Activated naive CD8-positive, alpha-beta T cell treated with anti-CD3 and anti-CD28 coated beads, Interleukin-2, amount 10 ng/mL, durations not matched to agents 7 days and 5 days (primary cell): ENCODE measurements at regions not wholly inside any gene's neighbourhood (a gene's known extent, or its start where the extent isn't known, plus 50 kb on each side); places are given as distances from the start of the nearest gene placed in this dataset.

Source experiments
- ATAC-seq: fragments of 150-1000 bp; cut with Tn5 transposase; one replicate; pipeline ENCODE4 v1.10.0; 2021; ENCODE audit warnings: low read depth, moderate library complexity
- POLR2A ChIA-PET: fragments of 350-600 bp; sonication (Branson Sonifier 250); formaldehyde crosslinking; loops from one replicate; lab custom pipeline; 2021; ENCODE audit warnings: antibody characterized with exemption; lab: Charles Lee
- DNase-seq: peaks from one replicate; pipeline ENCODE4 v3.0.0; 2021
- H3K27ac Mint-ChIP-seq: one replicate; pipeline ENCODE4 v1.8.0; 2022; ENCODE audit warnings: mild to moderate bottlenecking, mixed read lengths
- H3K27me3 Mint-ChIP-seq: one replicate; pipeline ENCODE4 v1.8.0; 2022; ENCODE audit warnings: mild to moderate bottlenecking, moderate library complexity, mixed read lengths
- H3K36me3 Mint-ChIP-seq: one replicate; pipeline ENCODE4 v1.8.0; 2021; ENCODE audit warnings: mild to moderate bottlenecking, mixed read lengths
- H3K4me1 Mint-ChIP-seq: one replicate; pipeline ENCODE4 v1.8.0; 2021; ENCODE audit warnings: mixed read lengths
- H3K4me3 Mint-ChIP-seq: one replicate; pipeline ENCODE4 v1.8.0; 2022; ENCODE audit warnings: mild to moderate bottlenecking, moderate library complexity, mixed read lengths
- H3K9me3 Mint-ChIP-seq: one replicate; pipeline ENCODE4 v1.8.0; 2021; ENCODE audit warnings: mixed read lengths

- POLR2A ChIA-PET: no interaction called here
- Mint-ChIP-seq H3K4me1 (no peaks in the 10 kb centered on the region), H3K36me3 (no peaks in the 10 kb centered on the region), H3K4me3 (no peak overlapping the region), H3K27ac (no peak overlapping the region), H3K27me3 (no peaks in the 10 kb centered on the region), H3K9me3 (peaks cover 6% of the 10 kb centered on the region)
- no peak for DNase-seq
- no peak for ATAC-seq
Measured at GRCh38 chr15:97027772-97028171, 697.3 kb downstream of the NR2F2 start.

- H3K36me3 Mint-ChIP-seq: no peaks in the 10 kb centered on the region
- no peak overlapping the region for H3K27ac Mint-ChIP-seq
- H3K27me3 Mint-ChIP-seq: no peaks in the 10 kb centered on the region
- DNase-seq: no peak
- no peak overlapping the region for H3K4me3 Mint-ChIP-seq
- H3K9me3 Mint-ChIP-seq: peaks cover 8% of the 10 kb centered on the region
- no peak for ATAC-seq
- POLR2A ChIA-PET: no interaction called here
- no peaks in the 10 kb centered on the region for H3K4me1 Mint-ChIP-seq
Measured at GRCh38 chr15:97030251-97030650, 699.8 kb downstream of the NR2F2 start.

GRCh38 chr15:97036301-97036700, 705.8 kb downstream of the NR2F2 start:
- Mint-ChIP-seq H3K4me1 (no peaks in the 10 kb centered on the region), H3K9me3 (peaks cover 2% of the 10 kb centered on the region), H3K27me3 (no peaks in the 10 kb centered on the region), H3K4me3 (no peak overlapping the region), H3K27ac (no peak overlapping the region), H3K36me3 (no peaks in the 10 kb centered on the region)
- POLR2A ChIA-PET: no interaction called here
- DNase-seq (no peak), ATAC-seq (no peak)

GRCh38 chr15:97037080-97037479, 706.6 kb downstream of the NR2F2 start:
- peaks cover 2% of the 10 kb centered on the region for H3K9me3 Mint-ChIP-seq
- DNase-seq (no peak), ATAC-seq (no peak)
- H3K36me3 Mint-ChIP-seq: no peaks in the 10 kb centered on the region
- no peak overlapping the region for H3K4me3 Mint-ChIP-seq
- H3K4me1 Mint-ChIP-seq: no peaks in the 10 kb centered on the region
- POLR2A ChIA-PET: no interaction called here
- no peak overlapping the region for H3K27ac Mint-ChIP-seq
- no peaks in the 10 kb centered on the region for H3K27me3 Mint-ChIP-seq

GRCh38 chr15:97045666-97046421, 715.3 kb downstream of the NR2F2 start:
- H3K9me3 Mint-ChIP-seq: no peaks in the 10 kb centered on the region
- H3K27ac Mint-ChIP-seq: no peak overlapping the region
- DNase-seq: no peak
- no peaks in the 10 kb centered on the region for H3K27me3 Mint-ChIP-seq
- no peak overlapping the region for H3K4me3 Mint-ChIP-seq
- POLR2A ChIA-PET: no interaction called here
- no peaks in the 10 kb centered on the region for H3K36me3 Mint-ChIP-seq
- no peaks in the 10 kb centered on the region for H3K4me1 Mint-ChIP-seq
- ATAC-seq: no peak

GRCh38 chr15:97052513-97052912, 722.0 kb downstream of the NR2F2 start:
- DNase-seq: no peak
- Mint-ChIP-seq H3K27ac (no peak overlapping the region), H3K4me1 (no peaks in the 10 kb centered on the region), H3K27me3 (no peaks in the 10 kb centered on the region), H3K9me3 (no peaks in the 10 kb centered on the region), H3K4me3 (no peak overlapping the region), H3K36me3 (no peaks in the 10 kb centered on the region)
- POLR2A ChIA-PET: no interaction called here
- no peak for ATAC-seq

- Mint-ChIP-seq H3K4me1 (no peaks in the 10 kb centered on the region), H3K36me3 (no peaks in the 10 kb centered on the region), H3K4me3 (no peak overlapping the region), H3K27ac (no peak overlapping the region), H3K27me3 (no peaks in the 10 kb centered on the region), H3K9me3 (no peaks in the 10 kb centered on the region)
- POLR2A ChIA-PET: no interaction called here
- ATAC-seq: no peak
- no peak for DNase-seq
Measured at GRCh38 chr15:97053635-97054034, 723.1 kb downstream of the NR2F2 start.

- no peaks in the 10 kb centered on the region for H3K9me3 Mint-ChIP-seq
- DNase-seq: no peak
- ATAC-seq: no peak
- H3K36me3 Mint-ChIP-seq: no peaks in the 10 kb centered on the region
- POLR2A ChIA-PET: no interaction called here
- H3K27me3 Mint-ChIP-seq: no peaks in the 10 kb centered on the region
- H3K4me1 Mint-ChIP-seq: no peaks in the 10 kb centered on the region
- H3K27ac Mint-ChIP-seq: no peak overlapping the region
- no peak overlapping the region for H3K4me3 Mint-ChIP-seq
Measured at GRCh38 chr15:97057503-97057902, 727.0 kb downstream of the NR2F2 start.

GRCh38 chr15:97059281-97059680, 728.8 kb downstream of the NR2F2 start:
- POLR2A ChIA-PET: no interaction called here
- H3K9me3 Mint-ChIP-seq: peaks cover 3% of the 10 kb centered on the region

GRCh38 chr15:97061392-97061791, 730.9 kb downstream of the NR2F2 start:
- ATAC-seq: no peak
- Mint-ChIP-seq H3K36me3 (no peaks in the 10 kb centered on the region), H3K4me3 (no peak overlapping the region), H3K27me3 (no peaks in the 10 kb centered on the region), H3K9me3 (peaks cover 3% of the 10 kb centered on the region), H3K4me1 (no peaks in the 10 kb centered on the region), H3K27ac (no peak overlapping the region)
- POLR2A ChIA-PET: no interaction called here
- no peak for DNase-seq

More at GRCh38 chr15:97059281-97059680, 728.8 kb downstream of the NR2F2 start:
- Mint-ChIP-seq H3K4me1 (no peaks in the 10 kb centered on the region), H3K27me3 (no peaks in the 10 kb centered on the region), H3K36me3 (no peaks in the 10 kb centered on the region), H3K27ac (no peak overlapping the region), H3K4me3 (no peak overlapping the region)
- DNase-seq (no peak), ATAC-seq (no peak)

GRCh38 chr15:97071668-97072067, 741.2 kb downstream of the NR2F2 start:
- ATAC-seq: no peak
- H3K36me3 Mint-ChIP-seq: no peaks in the 10 kb centered on the region

GRCh38 chr15:97072545-97072944, 742.0 kb downstream of the NR2F2 start:
- no peaks in the 10 kb centered on the region for H3K4me1 Mint-ChIP-seq
- no peak overlapping the region for H3K4me3 Mint-ChIP-seq
- H3K9me3 Mint-ChIP-seq: peaks cover 6% of the 10 kb centered on the region
- no peaks in the 10 kb centered on the region for H3K27me3 Mint-ChIP-seq
- DNase-seq (no peak), ATAC-seq (no peak)
- H3K27ac Mint-ChIP-seq: no peak overlapping the region
- POLR2A ChIA-PET: no interaction called here
- no peaks in the 10 kb centered on the region for H3K36me3 Mint-ChIP-seq

More at GRCh38 chr15:97071668-97072067, 741.2 kb downstream of the NR2F2 start:
- H3K27me3 Mint-ChIP-seq: no peaks in the 10 kb centered on the region
- no peak overlapping the region for H3K27ac Mint-ChIP-seq
- POLR2A ChIA-PET: no interaction called here
- no peak for DNase-seq
- peaks cover 6% of the 10 kb centered on the region for H3K9me3 Mint-ChIP-seq
- H3K4me3 Mint-ChIP-seq: no peak overlapping the region
- no peaks in the 10 kb centered on the region for H3K4me1 Mint-ChIP-seq

- H3K4me3 Mint-ChIP-seq: no peak overlapping the region
- H3K36me3 Mint-ChIP-seq: no peaks in the 10 kb centered on the region
Measured at GRCh38 chr15:97076011-97076410, 745.5 kb downstream of the NR2F2 start.

GRCh38 chr15:97077975-97078374, 747.5 kb downstream of the NR2F2 start:
- DNase-seq (no peak), ATAC-seq (no peak)
- Mint-ChIP-seq H3K27me3 (no peaks in the 10 kb centered on the region), H3K4me3 (no peak overlapping the region), H3K27ac (no peak overlapping the region), H3K4me1 (no peaks in the 10 kb centered on the region), H3K9me3 (peaks cover 4% of the 10 kb centered on the region), H3K36me3 (no peaks in the 10 kb centered on the region)
- POLR2A ChIA-PET: no interaction called here

More at GRCh38 chr15:97076011-97076410, 745.5 kb downstream of the NR2F2 start:
- H3K27ac Mint-ChIP-seq: no peak overlapping the region
- H3K4me1 Mint-ChIP-seq: no peaks in the 10 kb centered on the region
- ATAC-seq (no peak), DNase-seq (no peak)
- H3K9me3 Mint-ChIP-seq: peaks cover 4% of the 10 kb centered on the region
- POLR2A ChIA-PET: no interaction called here
- H3K27me3 Mint-ChIP-seq: no peaks in the 10 kb centered on the region
